Germinal center (tissue), 1 donor: ENCODE measurements at regions not wholly inside any gene's neighbourhood (a gene's known extent, or its start where the extent isn't known, plus 50 kb on each side); places are given as distances from the start of the nearest gene placed in this dataset.
"Not testable (repeated sequence)": the region's sequence is repeated elsewhere in the genome, so short reads cannot be mapped to it uniquely, and the experiment has no call there.

Source experiments
- DNase-seq: peaks from one replicate; pipeline ENCODE4 v3.0.0; 2012; ENCODE audit warnings: mixed read lengths, low spot score

GRCh38 chr10:52479567-52479966 is 165.5 kb downstream of the DKK1 start:
- DNase-seq, result no peak

- no peak for DNase-seq
Observed at GRCh38 chr10:52481986-52482555, 168.0 kb downstream of the DKK1 start.

- DNase-seq, result no peak
Observed at GRCh38 chr10:52483587-52483986, 169.5 kb downstream of the DKK1 start.

GRCh38 chr10:52484206-52485065 is 170.4 kb downstream of the DKK1 start:
- DNase-seq, result no peak

GRCh38 chr10:52485462-52485861 is 171.4 kb downstream of the DKK1 start:
- no peak for DNase-seq

GRCh38 chr10:52486840-52487611 is 172.9 kb downstream of the DKK1 start:
- no peak for DNase-seq

- peak; percentile 30 for DNase-seq
Observed at GRCh38 chr10:52488606-52489485, 174.8 kb downstream of the DKK1 start.

- DNase-seq, result no peak
Observed at GRCh38 chr10:52491246-52491995, 177.3 kb downstream of the DKK1 start.

- no peak for DNase-seq
Observed at GRCh38 chr10:52499281-52499680, 185.2 kb downstream of the DKK1 start.

- no peak for DNase-seq
Observed at GRCh38 chr10:52500476-52500875, 186.4 kb downstream of the DKK1 start.

- DNase-seq, result no peak
Observed at GRCh38 chr10:52502237-52502636, 188.2 kb downstream of the DKK1 start.

GRCh38 chr10:52505341-52505740 is 191.3 kb downstream of the DKK1 start:
- not testable (repeated sequence) for DNase-seq

- no peak for DNase-seq
Observed at GRCh38 chr10:52514481-52514880, 200.4 kb downstream of the DKK1 start.

- DNase-seq, result no peak
Observed at GRCh38 chr10:52517012-52517411, 202.9 kb downstream of the DKK1 start.

- DNase-seq, result no peak
Observed at GRCh38 chr10:52523696-52524095, 209.6 kb downstream of the DKK1 start.

GRCh38 chr10:52525761-52526160 is 211.7 kb downstream of the DKK1 start:
- DNase-seq, result no peak

- DNase-seq, result no peak
Observed at GRCh38 chr10:52526251-52526823, 212.3 kb downstream of the DKK1 start.

- DNase-seq, result no peak
Observed at GRCh38 chr10:52532650-52533290, 218.7 kb downstream of the DKK1 start.

GRCh38 chr10:52533986-52534385 is 219.9 kb downstream of the DKK1 start:
- no peak for DNase-seq

- DNase-seq, result no peak
Observed at GRCh38 chr10:52539463-52539862, 225.4 kb downstream of the DKK1 start.
